ENCODE measurements at regions not wholly inside any gene's neighbourhood (a gene's known extent, or its start where the extent isn't known, plus 50 kb on each side); places are given as distances from the start of the nearest gene placed in this dataset.

DNA sequence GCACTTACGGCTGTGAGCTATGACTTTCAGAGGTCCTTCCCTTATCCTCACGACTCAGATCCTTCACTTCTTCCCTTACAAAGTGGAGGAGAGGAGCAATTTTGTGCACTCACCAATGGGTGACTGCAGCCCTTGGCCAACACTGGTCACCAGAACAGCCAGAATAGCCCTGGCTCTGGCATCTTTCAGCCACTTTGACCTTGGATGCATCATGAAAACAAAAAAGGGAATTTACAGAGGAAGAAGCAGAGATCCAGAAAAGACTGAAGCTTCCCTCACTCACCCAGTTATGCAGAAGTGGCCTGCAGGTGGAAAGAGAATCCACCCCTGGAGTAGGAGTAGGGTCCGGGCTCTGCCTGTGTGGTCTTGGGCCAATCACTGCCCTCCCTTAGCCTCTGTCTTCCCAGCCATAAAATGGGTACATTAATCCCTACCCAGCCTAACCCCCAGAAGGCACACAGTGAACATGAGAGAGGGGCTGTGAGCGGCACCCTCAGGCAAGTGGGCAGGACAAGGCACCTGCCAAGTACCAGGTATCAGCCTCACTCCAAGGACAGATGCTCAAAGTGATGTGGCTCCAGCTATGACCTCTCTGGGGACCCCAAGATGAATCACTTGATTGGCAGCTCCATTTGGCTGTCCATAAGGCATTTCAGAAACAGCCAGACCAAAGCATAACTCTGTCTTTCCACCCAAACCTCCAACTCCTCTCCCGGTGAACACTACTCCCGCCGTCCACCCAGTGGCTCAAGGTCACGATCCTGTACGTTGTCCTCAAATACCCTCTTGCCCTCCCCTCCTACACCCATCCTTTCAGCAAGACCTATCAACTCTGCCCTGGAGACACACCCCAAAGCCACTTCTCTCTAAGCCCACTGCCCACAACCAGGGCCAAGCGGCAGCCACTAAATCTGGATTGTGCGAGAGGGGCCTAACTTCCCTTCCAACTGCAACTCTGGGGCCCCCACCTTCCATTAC is 129.8 kb upstream of the ZMIZ1 start:
- TF ChIP-seq, protein P1, sequence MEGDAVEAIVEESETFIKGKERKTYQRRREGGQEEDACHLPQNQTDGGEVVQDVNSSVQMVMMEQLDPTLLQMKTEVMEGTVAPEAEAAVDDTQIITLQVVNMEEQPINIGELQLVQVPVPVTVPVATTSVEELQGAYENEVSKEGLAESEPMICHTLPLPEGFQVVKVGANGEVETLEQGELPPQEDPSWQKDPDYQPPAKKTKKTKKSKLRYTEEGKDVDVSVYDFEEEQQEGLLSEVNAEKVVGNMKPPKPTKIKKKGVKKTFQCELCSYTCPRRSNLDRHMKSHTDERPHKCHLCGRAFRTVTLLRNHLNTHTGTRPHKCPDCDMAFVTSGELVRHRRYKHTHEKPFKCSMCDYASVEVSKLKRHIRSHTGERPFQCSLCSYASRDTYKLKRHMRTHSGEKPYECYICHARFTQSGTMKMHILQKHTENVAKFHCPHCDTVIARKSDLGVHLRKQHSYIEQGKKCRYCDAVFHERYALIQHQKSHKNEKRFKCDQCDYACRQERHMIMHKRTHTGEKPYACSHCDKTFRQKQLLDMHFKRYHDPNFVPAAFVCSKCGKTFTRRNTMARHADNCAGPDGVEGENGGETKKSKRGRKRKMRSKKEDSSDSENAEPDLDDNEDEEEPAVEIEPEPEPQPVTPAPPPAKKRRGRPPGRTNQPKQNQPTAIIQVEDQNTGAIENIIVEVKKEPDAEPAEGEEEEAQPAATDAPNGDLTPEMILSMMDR (IDR thresholded peaks at IDR 0.05 in 2 of 3, conservative IDR thresholded peaks at IDR 0.05 in 1 of 3; ENCODE audit: borderline replicate concordance in 1 of 3, insufficient read depth in 1 of 3, low read depth in 2 of 3, low read length in 2 of 3), result no peak
- TF ChIP-seq POLR2A (IDR thresholded peaks at IDR 0.05; ENCODE audit: borderline replicate concordance, extremely low read depth, insufficient read depth, insufficient read length) (no peak), RAD21 (IDR thresholded peaks at IDR 0.05; ENCODE audit: low read depth) (no peak), POLR2AphosphoS5 (IDR thresholded peaks at IDR 0.05; ENCODE audit: low read depth, low read length) (no peak), CEBPB (IDR thresholded peaks at IDR 0.05; ENCODE audit: low read depth) (no peak), ZFX (IDR thresholded peaks at IDR 0.05) (no peak), TCF7L2 (IDR thresholded peaks at IDR 0.05; ENCODE audit: borderline replicate concordance, extremely low read depth, insufficient read depth, insufficient read length) (no peak), SRF (IDR thresholded peaks at IDR 0.05; ENCODE audit: low read depth) (no peak), SP1 (IDR thresholded peaks at IDR 0.05; ENCODE audit: low read depth) (no peak), YY1 (IDR thresholded peaks at IDR 0.05; ENCODE audit: extremely low read depth, insufficient replicate concordance, low read depth, low read length) (no peak), EZH2 (IDR thresholded peaks at IDR 0.05) (no peak)
- TF ChIP-seq, protein P2, sequence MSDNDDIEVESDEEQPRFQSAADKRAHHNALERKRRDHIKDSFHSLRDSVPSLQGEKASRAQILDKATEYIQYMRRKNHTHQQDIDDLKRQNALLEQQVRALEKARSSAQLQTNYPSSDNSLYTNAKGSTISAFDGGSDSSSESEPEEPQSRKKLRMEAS (IDR thresholded peaks at IDR 0.05), result no peak
- TF ChIP-seq, protein P3, sequence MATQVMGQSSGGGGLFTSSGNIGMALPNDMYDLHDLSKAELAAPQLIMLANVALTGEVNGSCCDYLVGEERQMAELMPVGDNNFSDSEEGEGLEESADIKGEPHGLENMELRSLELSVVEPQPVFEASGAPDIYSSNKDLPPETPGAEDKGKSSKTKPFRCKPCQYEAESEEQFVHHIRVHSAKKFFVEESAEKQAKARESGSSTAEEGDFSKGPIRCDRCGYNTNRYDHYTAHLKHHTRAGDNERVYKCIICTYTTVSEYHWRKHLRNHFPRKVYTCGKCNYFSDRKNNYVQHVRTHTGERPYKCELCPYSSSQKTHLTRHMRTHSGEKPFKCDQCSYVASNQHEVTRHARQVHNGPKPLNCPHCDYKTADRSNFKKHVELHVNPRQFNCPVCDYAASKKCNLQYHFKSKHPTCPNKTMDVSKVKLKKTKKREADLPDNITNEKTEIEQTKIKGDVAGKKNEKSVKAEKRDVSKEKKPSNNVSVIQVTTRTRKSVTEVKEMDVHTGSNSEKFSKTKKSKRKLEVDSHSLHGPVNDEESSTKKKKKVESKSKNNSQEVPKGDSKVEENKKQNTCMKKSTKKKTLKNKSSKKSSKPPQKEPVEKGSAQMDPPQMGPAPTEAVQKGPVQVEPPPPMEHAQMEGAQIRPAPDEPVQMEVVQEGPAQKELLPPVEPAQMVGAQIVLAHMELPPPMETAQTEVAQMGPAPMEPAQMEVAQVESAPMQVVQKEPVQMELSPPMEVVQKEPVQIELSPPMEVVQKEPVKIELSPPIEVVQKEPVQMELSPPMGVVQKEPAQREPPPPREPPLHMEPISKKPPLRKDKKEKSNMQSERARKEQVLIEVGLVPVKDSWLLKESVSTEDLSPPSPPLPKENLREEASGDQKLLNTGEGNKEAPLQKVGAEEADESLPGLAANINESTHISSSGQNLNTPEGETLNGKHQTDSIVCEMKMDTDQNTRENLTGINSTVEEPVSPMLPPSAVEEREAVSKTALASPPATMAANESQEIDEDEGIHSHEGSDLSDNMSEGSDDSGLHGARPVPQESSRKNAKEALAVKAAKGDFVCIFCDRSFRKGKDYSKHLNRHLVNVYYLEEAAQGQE (IDR thresholded peaks at IDR 0.05; ENCODE audit: low read depth), result no peak
- TF ChIP-seq, protein P4, sequence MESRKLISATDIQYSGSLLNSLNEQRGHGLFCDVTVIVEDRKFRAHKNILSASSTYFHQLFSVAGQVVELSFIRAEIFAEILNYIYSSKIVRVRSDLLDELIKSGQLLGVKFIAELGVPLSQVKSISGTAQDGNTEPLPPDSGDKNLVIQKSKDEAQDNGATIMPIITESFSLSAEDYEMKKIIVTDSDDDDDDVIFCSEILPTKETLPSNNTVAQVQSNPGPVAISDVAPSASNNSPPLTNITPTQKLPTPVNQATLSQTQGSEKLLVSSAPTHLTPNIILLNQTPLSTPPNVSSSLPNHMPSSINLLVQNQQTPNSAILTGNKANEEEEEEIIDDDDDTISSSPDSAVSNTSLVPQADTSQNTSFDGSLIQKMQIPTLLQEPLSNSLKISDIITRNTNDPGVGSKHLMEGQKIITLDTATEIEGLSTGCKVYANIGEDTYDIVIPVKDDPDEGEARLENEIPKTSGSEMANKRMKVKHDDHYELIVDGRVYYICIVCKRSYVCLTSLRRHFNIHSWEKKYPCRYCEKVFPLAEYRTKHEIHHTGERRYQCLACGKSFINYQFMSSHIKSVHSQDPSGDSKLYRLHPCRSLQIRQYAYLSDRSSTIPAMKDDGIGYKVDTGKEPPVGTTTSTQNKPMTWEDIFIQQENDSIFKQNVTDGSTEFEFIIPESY (IDR thresholded peaks at IDR 0.05; ENCODE audit: extremely low read depth, insufficient replicate concordance, low read length), result no peak

Measured in HCT116 (cell line).